ENCODE measurements at regions not wholly inside any gene's neighbourhood (a gene's known extent, or its start where the extent isn't known, plus 50 kb on each side); places are given as distances from the start of the nearest gene placed in this dataset.

GRCh38 chr3:187943677-187944389, 198.6 kb upstream of the BCL6 start:
- in situ Hi-C loops (cut with HindIII; ENCODE audit: low sequenced_read_pairs): no loop called here
- DNase-seq (ENCODE audit: low read depth): no peak

GRCh38 chr3:187944390-187945179, 199.3 kb upstream of the BCL6 start:
- in situ Hi-C loops (cut with HindIII; ENCODE audit: low sequenced_read_pairs): no loop called here
- no peak for DNase-seq (ENCODE audit: low read depth)
- TF ChIP-seq, protein P1, sequence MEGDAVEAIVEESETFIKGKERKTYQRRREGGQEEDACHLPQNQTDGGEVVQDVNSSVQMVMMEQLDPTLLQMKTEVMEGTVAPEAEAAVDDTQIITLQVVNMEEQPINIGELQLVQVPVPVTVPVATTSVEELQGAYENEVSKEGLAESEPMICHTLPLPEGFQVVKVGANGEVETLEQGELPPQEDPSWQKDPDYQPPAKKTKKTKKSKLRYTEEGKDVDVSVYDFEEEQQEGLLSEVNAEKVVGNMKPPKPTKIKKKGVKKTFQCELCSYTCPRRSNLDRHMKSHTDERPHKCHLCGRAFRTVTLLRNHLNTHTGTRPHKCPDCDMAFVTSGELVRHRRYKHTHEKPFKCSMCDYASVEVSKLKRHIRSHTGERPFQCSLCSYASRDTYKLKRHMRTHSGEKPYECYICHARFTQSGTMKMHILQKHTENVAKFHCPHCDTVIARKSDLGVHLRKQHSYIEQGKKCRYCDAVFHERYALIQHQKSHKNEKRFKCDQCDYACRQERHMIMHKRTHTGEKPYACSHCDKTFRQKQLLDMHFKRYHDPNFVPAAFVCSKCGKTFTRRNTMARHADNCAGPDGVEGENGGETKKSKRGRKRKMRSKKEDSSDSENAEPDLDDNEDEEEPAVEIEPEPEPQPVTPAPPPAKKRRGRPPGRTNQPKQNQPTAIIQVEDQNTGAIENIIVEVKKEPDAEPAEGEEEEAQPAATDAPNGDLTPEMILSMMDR (IDR thresholded peaks at IDR 0.05; ENCODE audit: low read depth, low read length, missing control alignments): no peak
- H3K4me3 ChIP-seq (ENCODE audit: low read depth, low read length): no peak overlapping the region

More at GRCh38 chr3:187943677-187944389, 198.6 kb upstream of the BCL6 start:
- TF ChIP-seq, protein P1 (IDR thresholded peaks at IDR 0.05; ENCODE audit: low read depth, low read length, missing control alignments): no peak
- no peak overlapping the region for H3K4me3 ChIP-seq (ENCODE audit: low read depth, low read length)

DNA sequence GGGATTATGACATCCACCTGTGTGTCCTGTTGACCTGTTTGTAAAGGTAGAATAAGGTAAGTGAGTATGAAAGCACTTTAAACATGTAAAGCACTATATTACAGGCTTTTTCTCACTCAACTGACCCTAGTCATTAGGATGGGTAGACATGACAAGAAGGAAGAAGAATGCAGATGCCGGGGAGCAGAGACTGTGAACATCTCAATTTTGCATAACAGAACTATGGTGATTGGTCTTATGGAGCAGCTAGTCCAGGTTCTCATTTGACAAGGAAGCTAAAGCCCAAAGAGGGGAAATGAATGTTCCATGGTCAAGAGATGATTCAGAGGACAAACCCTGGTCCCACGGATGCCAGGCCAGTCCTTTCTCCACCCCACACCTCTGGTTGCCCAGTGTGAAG, 200.1 kb upstream of the BCL6 start:
- DNase-seq (ENCODE audit: low read depth): no peak
- in situ Hi-C loops (cut with HindIII; ENCODE audit: low sequenced_read_pairs): no loop called here
- TF ChIP-seq, protein P1 (IDR thresholded peaks at IDR 0.05; ENCODE audit: low read depth, low read length, missing control alignments): no peak
- no peak overlapping the region for H3K4me3 ChIP-seq (ENCODE audit: low read depth, low read length)

- DNase-seq (ENCODE audit: low read depth): no peak
- TF ChIP-seq, protein P1 (IDR thresholded peaks at IDR 0.05; ENCODE audit: low read depth, low read length, missing control alignments): no peak
- in situ Hi-C loops (cut with HindIII; ENCODE audit: low sequenced_read_pairs): no loop called here
- no peak overlapping the region for H3K4me3 ChIP-seq (ENCODE audit: low read depth, low read length)
These were observed 201.0 kb upstream of the BCL6 start for GRCh38 chr3:187946163-187946691.

DNA sequence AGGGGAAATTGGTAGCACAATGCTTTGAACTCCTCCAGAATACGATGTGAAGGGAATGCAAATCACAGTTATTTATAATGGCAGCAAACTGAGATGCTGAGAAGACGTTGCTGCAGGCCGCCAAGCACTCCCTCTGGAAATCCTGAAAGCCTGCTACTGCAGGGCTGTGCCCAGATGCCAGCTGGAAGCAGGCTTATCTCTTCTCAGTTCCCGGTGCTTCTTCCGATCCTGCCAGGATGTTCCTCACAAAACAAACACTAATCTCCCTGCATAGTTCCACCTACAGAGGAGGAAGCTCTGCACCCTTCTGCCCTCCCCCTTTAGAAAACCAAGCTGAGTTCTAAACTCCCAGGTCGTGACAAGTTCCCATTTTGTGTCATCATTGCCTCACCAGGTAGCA, 201.7 kb upstream of the BCL6 start:
- in situ Hi-C loops (cut with HindIII; ENCODE audit: low sequenced_read_pairs): no loop called here
- TF ChIP-seq, protein P1 (IDR thresholded peaks at IDR 0.05; ENCODE audit: low read depth, low read length, missing control alignments): no peak

GRCh38 chr3:187947927-187948682, 202.8 kb upstream of the BCL6 start:
- in situ Hi-C loops (cut with HindIII; ENCODE audit: low sequenced_read_pairs): no loop called here
- no peak for DNase-seq (ENCODE audit: low read depth)
- no peak overlapping the region for H3K4me3 ChIP-seq (ENCODE audit: low read depth, low read length)
- TF ChIP-seq, protein P1 (IDR thresholded peaks at IDR 0.05; ENCODE audit: low read depth, low read length, missing control alignments): no peak

More for the DNA sequence above, 201.7 kb upstream of the BCL6 start:
- no peak for DNase-seq (ENCODE audit: low read depth)
- H3K4me3 ChIP-seq (ENCODE audit: low read depth, low read length): no peak overlapping the region

Measured in astrocyte of the cerebellum (primary cell).